ENCODE measurements at regions not wholly inside any gene's neighbourhood (a gene's known extent, or its start where the extent isn't known, plus 50 kb on each side); places are given as distances from the start of the nearest gene placed in this dataset.
"Not testable (repeated sequence)": the region's sequence is repeated elsewhere in the genome, so short reads cannot be mapped to it uniquely, and the experiment has no call there.

DNA sequence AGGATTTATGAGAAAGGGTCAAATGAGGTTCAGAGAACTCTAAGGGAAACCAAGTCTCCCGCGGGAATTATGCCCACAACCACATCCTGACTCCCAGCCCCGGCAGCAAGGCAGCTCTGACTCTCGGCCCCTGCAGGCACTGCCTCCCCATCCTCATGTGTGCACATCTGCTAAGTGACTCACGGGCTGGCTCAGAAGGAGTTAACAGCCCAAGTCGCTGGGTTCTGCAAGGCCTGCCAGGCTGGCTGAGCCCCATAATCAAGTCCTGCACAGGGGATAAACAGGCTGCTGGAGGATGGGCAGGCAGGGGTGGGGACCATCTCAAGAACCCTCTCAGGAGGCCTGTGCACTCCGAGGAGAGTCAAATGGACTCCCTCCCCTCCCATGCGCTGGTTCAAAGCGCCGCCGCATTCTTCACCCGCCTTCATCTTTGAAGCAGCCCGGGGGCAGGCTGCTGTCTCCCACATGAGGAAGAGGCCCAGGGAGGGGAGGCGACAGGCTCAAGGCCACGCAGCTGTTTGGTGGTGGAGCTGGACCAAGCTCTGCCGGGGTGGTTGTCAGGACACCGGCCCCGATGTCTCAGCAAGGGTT is 344.3 kb downstream of the MATN1 start:
- peak; percentile 76 for DNase-seq (ENCODE audit: low read depth)

- DNase-seq (ENCODE audit: low read depth): no peak
These were observed 345.3 kb downstream of the MATN1 start for GRCh38 chr1:30378003-30378596.

DNA sequence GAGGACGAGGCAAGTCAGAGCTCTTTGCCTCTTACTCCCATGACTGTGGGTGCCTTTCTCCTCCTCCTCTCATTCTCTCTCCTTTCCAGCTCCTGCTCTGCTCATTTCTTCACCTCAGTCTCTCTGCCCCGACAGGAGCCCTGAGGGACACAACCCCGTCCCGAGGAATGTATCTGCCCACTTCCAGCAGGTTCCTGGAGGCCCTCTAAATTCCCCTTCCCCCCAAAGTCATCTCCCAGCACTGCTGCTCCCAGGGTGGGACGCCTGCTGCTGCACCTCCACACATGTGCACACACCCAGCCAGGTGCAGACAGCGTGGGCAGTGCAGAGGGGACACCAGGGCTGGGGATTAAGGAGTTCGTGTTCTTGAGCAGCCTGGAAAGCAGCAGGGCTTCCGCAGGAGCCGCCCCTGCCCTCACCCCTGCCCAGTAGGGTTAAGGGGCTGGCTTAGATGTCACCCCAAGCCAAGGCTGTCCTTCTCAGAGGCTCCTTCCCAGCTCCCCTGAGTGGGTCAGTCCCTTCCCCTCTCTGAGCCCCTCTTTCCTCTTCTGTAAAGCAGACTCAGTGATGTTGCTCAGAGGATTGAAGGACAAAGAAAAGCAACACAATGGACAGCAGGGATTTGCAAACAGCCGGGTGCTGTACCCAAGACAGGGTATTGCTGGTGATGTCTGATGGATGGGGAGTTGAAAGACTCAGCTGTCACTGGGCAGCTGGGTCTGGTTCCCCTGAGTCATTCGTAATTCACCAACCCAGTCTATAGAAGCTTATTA is 346.0 kb downstream of the MATN1 start:
- no peak for DNase-seq (ENCODE audit: low read depth)

GRCh38 chr1:30376054-30376697 is 347.2 kb downstream of the MATN1 start:
- no peak for DNase-seq (ENCODE audit: low read depth)

DNA sequence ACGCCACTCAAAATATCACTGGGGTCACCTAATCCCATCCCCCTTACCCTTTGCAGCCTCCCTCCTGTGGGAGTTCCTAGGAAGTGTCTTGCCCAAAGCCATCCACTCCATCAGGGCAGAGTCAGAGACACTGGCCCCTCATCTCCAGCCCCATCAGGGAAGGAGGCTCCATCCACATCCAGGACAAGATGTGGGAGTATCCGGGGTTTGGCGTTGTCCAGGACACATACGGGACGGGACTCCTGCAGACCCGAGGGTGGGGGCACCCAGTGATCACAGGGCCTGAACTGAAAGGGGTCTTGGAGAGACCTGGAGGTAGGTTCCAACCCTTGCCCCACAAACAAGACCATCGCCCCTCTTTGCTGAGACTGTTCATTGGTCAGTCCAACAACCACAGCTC is 348.2 kb downstream of the MATN1 start:
- no peak for DNase-seq (ENCODE audit: low read depth)

DNA sequence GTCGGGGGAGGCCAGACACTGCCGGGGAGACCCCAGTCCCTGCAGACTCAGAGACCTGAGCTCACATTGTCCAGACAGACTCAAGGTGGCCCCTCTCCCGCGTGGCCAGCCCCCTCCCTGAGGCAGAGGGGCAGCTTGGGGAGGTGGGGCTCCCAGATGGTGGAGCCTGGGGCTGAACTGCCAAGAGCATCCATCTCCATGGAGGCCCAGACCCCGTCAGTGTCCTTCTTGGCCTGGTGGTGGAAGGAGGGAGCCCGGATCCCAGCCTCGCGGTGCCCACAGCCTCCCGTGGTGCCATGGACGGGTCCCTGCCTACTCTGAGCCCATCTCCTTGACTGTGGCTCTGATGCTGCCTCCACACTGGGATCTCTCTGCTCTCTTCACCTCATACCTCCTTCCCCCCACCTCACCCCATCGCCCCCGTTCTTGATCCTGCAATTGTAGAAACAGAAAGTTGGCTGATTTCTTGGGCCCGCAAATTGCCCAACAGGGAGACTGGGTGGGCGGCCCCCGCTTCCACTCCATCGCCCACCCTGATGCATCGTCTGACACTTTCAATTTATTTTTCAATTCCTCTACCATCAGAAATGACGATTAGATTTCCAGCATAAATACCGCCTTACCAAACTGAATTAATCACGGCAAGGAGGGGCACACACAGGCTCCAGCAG is 348.9 kb downstream of the MATN1 start:
- no peak for DNase-seq (ENCODE audit: low read depth)

DNA sequence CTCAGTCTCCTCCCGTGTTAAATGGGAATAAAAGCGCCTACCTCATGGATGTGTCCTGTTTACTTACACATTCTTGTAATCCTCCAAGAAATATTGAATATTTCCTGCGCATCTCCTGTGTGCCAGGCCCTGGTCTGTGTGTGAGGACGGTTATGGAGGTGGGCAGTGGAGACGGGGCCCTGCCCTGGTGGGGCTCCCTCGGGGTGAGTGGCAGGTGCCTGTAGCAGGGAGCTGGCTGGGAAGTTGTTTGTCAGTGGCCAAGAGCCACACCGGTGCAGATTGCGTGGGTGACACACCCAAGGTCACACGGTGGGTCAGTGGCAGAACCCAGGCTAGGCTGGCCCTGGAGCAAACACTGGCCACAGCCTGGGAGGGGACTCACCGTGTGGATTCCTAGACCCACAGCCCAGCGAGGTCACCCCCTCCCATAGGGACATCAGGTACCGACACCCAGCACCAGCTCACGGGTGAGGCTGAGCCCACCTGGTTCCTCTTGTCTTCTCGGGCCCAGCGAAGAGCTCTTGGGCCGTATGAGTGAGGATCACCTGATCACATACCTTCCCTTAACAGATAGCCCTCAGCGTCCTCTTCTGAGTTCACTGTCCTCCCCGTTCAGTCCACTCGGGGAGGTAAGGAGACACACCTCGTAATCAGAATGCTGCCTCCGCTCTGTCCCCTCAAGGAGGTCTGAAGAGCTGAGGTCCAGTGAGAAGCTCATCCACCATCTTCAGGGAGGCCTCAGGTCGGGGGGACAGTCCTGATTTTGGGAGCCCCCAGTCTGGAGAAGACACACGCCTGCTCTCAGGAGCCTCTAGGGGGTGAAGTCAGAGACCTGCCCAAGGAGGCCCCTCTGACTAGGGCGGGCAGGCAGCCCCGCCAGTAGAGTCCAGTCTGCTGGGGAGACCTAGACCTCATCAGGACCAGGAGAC is 349.6 kb downstream of the MATN1 start:
- no peak for DNase-seq (ENCODE audit: low read depth)

- DNase-seq (ENCODE audit: low read depth): no peak
These were observed 350.5 kb downstream of the MATN1 start for GRCh38 chr1:30372792-30373433.

DNA sequence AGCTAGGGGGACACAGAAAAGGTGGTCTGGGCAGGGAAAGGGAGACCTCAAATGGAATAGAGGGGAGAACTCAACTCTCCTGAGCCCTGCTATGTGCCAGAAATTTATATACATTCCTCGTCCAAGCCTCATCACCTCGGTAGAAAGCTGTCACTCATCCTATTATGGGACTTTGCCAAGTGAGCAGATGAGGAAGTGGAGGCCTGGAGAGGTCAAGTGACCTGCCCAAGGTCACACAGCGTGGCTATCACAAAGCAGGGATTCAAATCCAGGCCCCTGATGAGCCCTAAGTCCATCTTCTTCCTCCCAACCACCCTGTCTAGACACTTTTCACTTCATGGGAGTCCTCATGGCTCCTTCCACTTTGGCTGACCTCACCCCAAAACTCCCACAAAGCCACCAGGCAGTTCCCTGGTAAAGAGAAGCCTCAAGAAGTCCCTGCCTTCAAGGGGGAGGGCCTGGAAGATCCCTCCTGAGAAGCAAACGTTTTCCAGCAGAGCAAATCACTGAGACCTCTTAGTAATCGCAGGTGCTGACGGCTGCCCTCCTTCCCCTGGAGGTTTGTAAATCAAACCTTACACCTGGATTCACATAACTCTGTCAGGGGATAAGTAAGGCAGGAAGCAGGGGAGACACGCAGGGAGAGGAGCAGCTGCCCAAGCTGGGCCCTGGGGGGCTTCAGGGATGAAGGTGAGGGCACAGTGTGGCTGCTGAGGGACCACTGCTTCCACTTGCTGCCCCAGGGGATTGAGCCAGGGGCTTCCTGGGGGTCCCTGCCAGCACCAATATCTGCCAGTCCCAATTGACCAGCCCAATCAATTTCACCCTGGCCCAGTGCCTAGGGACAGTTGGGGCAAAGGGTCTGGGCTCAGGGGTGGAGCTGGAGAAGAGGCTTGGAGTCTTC is 351.2 kb downstream of the MATN1 start:
- DNase-seq (ENCODE audit: low read depth): no peak

DNA sequence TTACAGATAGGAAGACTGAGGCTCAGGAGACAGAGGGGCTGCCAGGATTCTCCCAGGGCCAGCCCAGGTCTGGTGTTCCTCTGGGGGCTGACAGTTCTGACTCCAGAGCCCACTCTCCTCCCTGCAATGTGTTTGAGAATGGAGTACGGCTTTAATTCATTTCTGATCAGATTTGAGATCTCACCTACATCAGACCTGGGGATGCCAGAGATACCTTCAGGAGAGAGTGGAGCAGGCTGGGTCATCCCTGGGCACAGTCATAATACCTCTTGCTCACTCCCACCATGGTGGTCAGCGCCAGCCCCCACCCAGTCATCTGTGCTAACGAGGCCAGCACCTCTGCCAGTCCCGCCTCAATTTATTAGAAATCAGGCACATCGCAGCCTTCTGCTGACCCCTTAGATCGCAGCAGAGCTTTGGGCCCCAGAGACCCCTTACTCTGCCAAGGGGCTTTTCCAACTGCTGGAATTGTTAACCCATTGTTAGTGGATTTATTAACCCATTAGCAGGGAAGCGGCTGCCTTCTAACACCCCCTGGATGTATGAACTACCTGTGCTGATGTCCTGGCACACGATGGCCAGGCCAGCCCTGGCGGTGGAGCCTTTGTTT is 352.1 kb downstream of the MATN1 start:
- no peak for DNase-seq (ENCODE audit: low read depth)

DNA sequence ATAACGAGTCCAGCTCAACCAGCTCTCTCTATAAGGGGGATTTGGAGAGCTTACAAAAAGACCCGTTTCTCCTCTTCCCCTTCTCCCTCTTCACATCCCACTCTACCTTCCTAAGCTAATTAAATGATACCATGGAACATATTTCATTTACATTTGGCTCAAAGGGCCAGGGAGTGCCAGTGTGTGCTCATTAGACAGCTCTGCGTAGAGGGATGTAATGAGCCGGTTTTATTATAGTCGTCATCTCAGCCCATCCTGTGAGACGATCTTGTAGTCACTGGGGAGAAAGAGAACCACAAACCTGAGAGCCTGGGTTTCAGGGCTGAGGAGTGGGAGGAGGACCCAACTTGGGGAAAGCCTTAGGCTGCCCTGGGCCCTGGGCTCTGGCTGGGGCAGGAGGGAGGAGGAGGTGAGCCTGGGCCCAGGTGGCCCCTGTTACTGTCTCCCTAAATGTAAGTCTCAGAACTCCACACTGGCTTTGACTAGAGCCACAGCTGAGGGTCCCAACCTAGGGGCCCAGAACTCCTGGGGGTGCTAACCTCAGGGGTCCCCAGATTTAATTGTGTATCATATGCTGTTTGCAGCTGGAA is 354.6 kb downstream of the MATN1 start:
- DNase-seq (ENCODE audit: low read depth): no peak

GRCh38 chr1:30366911-30367310 is 356.5 kb downstream of the MATN1 start:
- no peak for DNase-seq (ENCODE audit: low read depth)

DNA sequence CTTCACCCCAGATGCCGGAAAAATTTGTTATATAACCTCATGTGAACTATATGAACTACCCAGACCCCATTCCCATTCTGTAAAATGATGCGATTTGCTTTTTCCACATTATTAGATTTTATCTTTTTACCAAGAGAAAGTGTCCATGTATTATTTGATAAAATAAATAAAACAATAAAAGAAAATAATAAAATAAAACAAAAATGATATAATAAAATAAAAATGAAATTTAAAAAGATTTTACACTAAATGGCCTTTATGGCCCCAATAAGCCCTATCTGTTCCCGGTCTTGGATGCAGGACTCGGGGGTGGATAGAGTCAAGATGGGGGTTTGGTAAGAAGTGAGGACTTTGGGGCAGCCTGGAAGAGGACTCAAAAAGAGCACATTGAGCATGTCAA is 357.2 kb downstream of the MATN1 start:
- no peak for DNase-seq (ENCODE audit: low read depth)

DNA sequence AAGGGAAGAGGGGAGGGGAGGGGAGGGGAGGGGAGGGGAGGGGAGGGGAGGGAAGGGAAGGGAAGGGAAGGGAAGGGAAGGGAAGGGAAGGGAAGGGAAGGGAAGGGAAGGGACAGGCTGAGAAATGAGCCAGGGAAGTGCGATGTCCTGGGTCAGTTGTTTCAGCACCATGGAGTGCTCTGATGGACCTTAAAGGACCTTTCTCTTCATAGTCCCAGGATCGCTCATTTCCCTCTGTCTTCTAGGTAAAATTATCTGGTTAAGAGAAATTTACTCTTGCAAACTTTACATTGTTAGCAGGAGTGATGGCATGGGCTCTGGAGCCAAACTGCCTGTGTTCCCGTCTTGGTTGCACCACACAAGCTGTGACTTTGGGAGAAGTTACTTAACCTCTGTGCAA is 357.8 kb downstream of the MATN1 start:
- DNase-seq (ENCODE audit: low read depth): no peak

DNA sequence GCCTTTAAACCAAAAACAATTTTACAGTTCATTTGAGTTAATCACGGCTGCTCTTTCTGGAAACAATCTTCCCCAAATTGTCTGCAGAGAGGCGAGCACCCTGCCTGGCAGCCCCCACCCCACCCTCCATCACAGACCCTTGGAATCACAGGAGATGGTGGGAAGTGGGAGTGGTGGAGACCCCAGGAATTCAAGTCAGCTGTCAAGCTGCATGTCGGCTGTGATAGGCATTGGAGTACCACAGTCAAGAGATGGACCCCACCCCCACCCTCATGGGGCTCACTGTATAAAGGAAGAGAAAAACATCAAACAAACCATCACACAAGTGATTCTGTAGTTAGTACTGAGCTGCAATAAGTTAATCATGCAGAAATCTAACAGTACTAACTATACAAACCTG is 360.4 kb downstream of the MATN1 start:
- no peak for DNase-seq (ENCODE audit: low read depth)

GRCh38 chr1:30362603-30362990 is 360.8 kb downstream of the MATN1 start:
- no peak for DNase-seq (ENCODE audit: low read depth)

GRCh38 chr1:30361890-30362602 is 361.3 kb downstream of the MATN1 start:
- not testable (repeated sequence) for DNase-seq (ENCODE audit: low read depth)

GRCh38 chr1:30360753-30361152 is 362.6 kb downstream of the MATN1 start:
- DNase-seq (ENCODE audit: low read depth): no peak
